Peyer's patch (tissue), 4 donors: ENCODE measurements at regions not wholly inside any gene's neighbourhood (a gene's known extent, or its start where the extent isn't known, plus 50 kb on each side); places are given as distances from the start of the nearest gene placed in this dataset.

Experiments used
- POLR2A ChIP-seq, 2 donors: fragments of 450-650 bp; IDR thresholded peaks; one replicate each; pipeline ENCODE4 v1.5.1; 2017; ENCODE audit warnings: antibody characterized with exemption in 2 of 2, mild to moderate bottlenecking in 2 of 2, moderate library complexity in 2 of 2
- TF ChIP-seq, protein P1 (sequence below), 6 experiments: fragments of 450-650 bp in 4 of 6; fragments of 200-600 bp in 2 of 6; sonication (generic) in 1 of 6; IDR thresholded peaks; one replicate each; pipeline ENCODE4 v1.5.1; 2017 to 2019; ENCODE audit warnings: antibody characterized with exemption in 6 of 6, mild to moderate bottlenecking in 3 of 6, moderate library complexity in 1 of 6

DNA sequence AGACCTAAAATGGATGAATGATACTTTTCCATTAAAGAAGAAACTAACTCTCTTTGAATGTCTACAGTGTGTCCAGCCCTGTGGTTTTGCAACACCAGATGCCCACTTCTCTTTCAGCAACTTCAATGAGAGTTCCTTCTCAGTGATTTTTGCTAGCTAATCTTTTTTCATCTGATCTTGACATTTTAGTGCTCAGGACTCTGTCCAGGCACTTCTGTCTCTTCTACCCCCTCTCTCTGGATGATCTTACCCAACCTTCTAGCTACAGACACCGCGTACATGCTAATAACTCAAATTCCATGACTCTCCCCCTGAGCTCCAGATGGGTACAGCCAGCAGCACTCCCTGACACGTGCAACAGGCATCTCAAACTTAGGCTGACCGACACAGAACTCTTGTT is 161.1 kb upstream of the FOXN3 start:
- TF ChIP-seq, protein P1, sequence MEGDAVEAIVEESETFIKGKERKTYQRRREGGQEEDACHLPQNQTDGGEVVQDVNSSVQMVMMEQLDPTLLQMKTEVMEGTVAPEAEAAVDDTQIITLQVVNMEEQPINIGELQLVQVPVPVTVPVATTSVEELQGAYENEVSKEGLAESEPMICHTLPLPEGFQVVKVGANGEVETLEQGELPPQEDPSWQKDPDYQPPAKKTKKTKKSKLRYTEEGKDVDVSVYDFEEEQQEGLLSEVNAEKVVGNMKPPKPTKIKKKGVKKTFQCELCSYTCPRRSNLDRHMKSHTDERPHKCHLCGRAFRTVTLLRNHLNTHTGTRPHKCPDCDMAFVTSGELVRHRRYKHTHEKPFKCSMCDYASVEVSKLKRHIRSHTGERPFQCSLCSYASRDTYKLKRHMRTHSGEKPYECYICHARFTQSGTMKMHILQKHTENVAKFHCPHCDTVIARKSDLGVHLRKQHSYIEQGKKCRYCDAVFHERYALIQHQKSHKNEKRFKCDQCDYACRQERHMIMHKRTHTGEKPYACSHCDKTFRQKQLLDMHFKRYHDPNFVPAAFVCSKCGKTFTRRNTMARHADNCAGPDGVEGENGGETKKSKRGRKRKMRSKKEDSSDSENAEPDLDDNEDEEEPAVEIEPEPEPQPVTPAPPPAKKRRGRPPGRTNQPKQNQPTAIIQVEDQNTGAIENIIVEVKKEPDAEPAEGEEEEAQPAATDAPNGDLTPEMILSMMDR (IDR thresholded peaks at IDR 0.05) = no peak
- TF ChIP-seq POLR2A (IDR thresholded peaks at IDR 0.05) = no peak
